Liver (tissue), 3 donors: ENCODE measurements at regions not wholly inside any gene's neighbourhood (a gene's known extent, or its start where the extent isn't known, plus 50 kb on each side); places are given as distances from the start of the nearest gene placed in this dataset.

ENCODE experiments used
- ATF3 ChIP-seq: IDR thresholded peaks from 2 replicates; pipeline ENCODE4 v1.6.1; 2016; ENCODE audit warnings: antibody characterized with exemption
- CTCF ChIP-seq: fragments of 150-350 bp; IDR thresholded peaks from 2 replicates; pipeline ENCODE4 v1.5.1; 2017; ENCODE audit warnings: improper control_type of control experiment, low read depth, low read length; ENCODE audit not compliant: missing input control
- donor health status: healthy.
- donor health status: healthy.

DNA sequence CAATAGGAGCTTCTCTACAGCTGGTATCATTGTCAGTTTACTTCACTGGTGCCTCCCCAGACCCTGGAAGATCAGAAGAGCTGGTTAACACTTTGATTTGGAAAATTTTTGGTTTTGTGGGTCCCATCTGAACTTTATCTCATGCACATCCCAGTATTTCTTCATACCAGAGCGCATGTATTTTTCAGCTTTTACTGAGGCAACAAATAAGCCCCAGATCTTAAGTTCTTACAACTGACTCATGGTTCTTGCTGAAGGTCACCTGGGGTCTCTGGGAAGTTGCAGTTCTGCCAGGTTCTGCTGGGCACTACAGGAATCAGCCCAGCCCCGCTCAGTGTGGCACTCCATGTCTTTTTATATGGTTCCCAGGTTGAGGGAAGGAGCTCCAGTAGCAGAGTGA lies 1249.9 kb downstream of the EFNB2 start:
- TF ChIP-seq CTCF (no peak), ATF3 (no peak)
